OCI-LY7 (cell line): ENCODE measurements at regions not wholly inside any gene's neighbourhood (a gene's known extent, or its start where the extent isn't known, plus 50 kb on each side); places are given as distances from the start of the nearest gene placed in this dataset.

Experiments used
- BruUV-seq: library from RNA; stranded (reverse); fragments of 400-500 nt; replicated peaks from 2 replicates; lab custom pipeline; 2021; lab: Mats Ljungman, UMichigan
- CTCF ChIA-PET: fragments of 300-600 bp; sonication (Branson Sonifier 250); formaldehyde crosslinking; loops from one replicate; lab custom pipeline; 2022; ENCODE audit warnings: antibody characterized with exemption; ENCODE audit not compliant: unreplicated experiment; lab: Charles Lee
- POLR2A ChIA-PET: fragments of 300-600 bp; sonication (Branson Sonifier 250); formaldehyde crosslinking; loops from one replicate; lab custom pipeline; 2022; ENCODE audit warnings: antibody characterized with exemption; lab: Charles Lee
- DNase-seq: peaks from one replicate; pipeline ENCODE4 v3.0.0-alpha.2; 2015; ENCODE audit warnings: low spot score
- H2AFZ ChIP-seq: fragments of 200-600 bp; sonication (generic), shearing (Covaris generic); 2 replicates; pipeline ENCODE4 v1.6.1; 2014; ENCODE audit warnings: mild to moderate bottlenecking, antibody characterized with exemption, low read length, moderate library complexity
- H3K27ac ChIP-seq: fragments of 200-600 bp; sonication (generic); 2 replicates; pipeline ENCODE4 v1.5.1; 2014; ENCODE audit warnings: mixed run types, low read depth, mild to moderate bottlenecking, moderate library complexity, low read length, inconsistent platforms; ENCODE audit not compliant: poor library complexity, severe bottlenecking
- H3K36me3 ChIP-seq: fragments of 200-600 bp; sonication (generic); 2 replicates; pipeline ENCODE4 v1.6.1; 2014; ENCODE audit warnings: mild to moderate bottlenecking, antibody characterized with exemption, low read length, moderate library complexity, mixed read lengths; ENCODE audit not compliant: insufficient read depth
- H3K4me1 ChIP-seq: fragments of 200-600 bp; sonication (generic); 2 replicates; pipeline ENCODE4 v1.5.1; 2014; ENCODE audit warnings: mild to moderate bottlenecking, low read length; ENCODE audit not compliant: insufficient read depth, poor library complexity, severe bottlenecking
- H3K4me2 ChIP-seq: fragments of 200-600 bp; sonication (generic); 2 replicates; pipeline ENCODE4 v1.6.1; 2014; ENCODE audit warnings: mild to moderate bottlenecking, low read length
- H3K4me3 ChIP-seq: fragments of 200-600 bp; sonication (generic); 2 replicates; pipeline ENCODE4 v1.5.1; 2014; ENCODE audit warnings: mild to moderate bottlenecking, low read depth, low read length; ENCODE audit not compliant: poor library complexity, severe bottlenecking
- H3K79me2 ChIP-seq: fragments of 200-600 bp; sonication (generic); 2 replicates; pipeline ENCODE4 v1.6.1; 2016; ENCODE audit warnings: low read depth, mild to moderate bottlenecking, low read length, moderate library complexity, mixed read lengths; ENCODE audit not compliant: insufficient read depth
- H3K9me2 ChIP-seq: fragments of 200-600 bp; sonication (generic); 2 replicates; pipeline ENCODE4 v1.6.1; 2016; ENCODE audit warnings: mild to moderate bottlenecking, low read length, mixed read lengths; ENCODE audit not compliant: insufficient read depth
- H3K9me3 ChIP-seq: fragments of 200-600 bp; sonication (generic); 2 replicates; pipeline ENCODE4 v1.6.1; 2014; ENCODE audit warnings: mild to moderate bottlenecking, mixed run types, low read length, mixed read lengths
- H4K20me1 ChIP-seq: fragments of 200-600 bp; sonication (generic); 2 replicates; pipeline ENCODE4 v1.6.1; 2014; ENCODE audit warnings: mild to moderate bottlenecking, antibody characterized with exemption, low read length, moderate library complexity, mixed read lengths; ENCODE audit not compliant: insufficient read depth
- CTCF ChIP-seq: fragments of 200-600 bp; sonication (generic); conservative IDR thresholded peaks from 2 replicates; pipeline ENCODE4 v1.5.1; 2014; ENCODE audit warnings: mild to moderate bottlenecking, antibody characterized with exemption, low read length, moderate library complexity, mixed read lengths
- EZH2phosphoT487 ChIP-seq: fragments of 200-600 bp; sonication (generic); IDR thresholded peaks from 2 replicates; pipeline ENCODE4 v1.6.1; 2018; ENCODE audit warnings: low read depth, borderline replicate concordance, mild to moderate bottlenecking, mixed run types, antibody characterized with exemption, low read length, moderate library complexity, mixed read lengths
- intact Hi-C: fragments of 100-400 bp; cut with micrococcal nuclease; formaldehyde crosslinking; loops from one replicate; pipeline ENCODE4 v1.10.0; 2022; ENCODE audit not compliant: unreplicated experiment

- Histone ChIP-seq H3K9me3 (no peaks in the 10 kb centered on the region), H3K4me1 (no peaks in the 10 kb centered on the region), H3K9me2 (no peaks in the 10 kb centered on the region), H4K20me1 (no peaks in the 10 kb centered on the region), H3K4me3 (no peak overlapping the region), H3K4me2 (no peak overlapping the region), H3K36me3 (no peaks in the 10 kb centered on the region), H3K79me2 (no peaks in the 10 kb centered on the region), H2AFZ (no peak overlapping the region), H3K27ac (no peak overlapping the region)
- TF ChIP-seq CTCF (no peak), EZH2phosphoT487 (no peak)
- POLR2A ChIA-PET, result no interaction called here
- no TSS peak for BruUV-seq
- CTCF ChIA-PET, result no interaction called here
- intact Hi-C loops, result no loop called here
- no peak for DNase-seq
Measured at GRCh38 chr9:115598751-115599150, 480.8 kb upstream of the TNC start.

- Histone ChIP-seq H3K4me2 (no peak overlapping the region), H3K36me3 (no peaks in the 10 kb centered on the region), H3K4me3 (no peak overlapping the region), H3K9me3 (no peaks in the 10 kb centered on the region), H3K9me2 (no peaks in the 10 kb centered on the region), H3K27ac (no peak overlapping the region), H2AFZ (no peak overlapping the region), H3K4me1 (no peaks in the 10 kb centered on the region), H4K20me1 (no peaks in the 10 kb centered on the region), H3K79me2 (no peaks in the 10 kb centered on the region)
- DNase-seq, result no peak
- ChIA-PET CTCF (no interaction called here), POLR2A (no interaction called here)
- no TSS peak for BruUV-seq
- intact Hi-C loops, result no loop called here
- TF ChIP-seq EZH2phosphoT487, result no peak
- no peak for TF ChIP-seq CTCF
Measured at GRCh38 chr9:115599898-115600297, 481.9 kb upstream of the TNC start.

- CTCF ChIA-PET, result no interaction called here
Measured at GRCh38 chr9:115601434-115601833, 483.5 kb upstream of the TNC start.

More at GRCh38 chr9:115601434-115601833, 483.5 kb upstream of the TNC start:
- Histone ChIP-seq H3K4me3 (no peak overlapping the region), H3K9me2 (no peaks in the 10 kb centered on the region), H3K27ac (no peak overlapping the region), H3K36me3 (no peaks in the 10 kb centered on the region), H4K20me1 (no peaks in the 10 kb centered on the region), H3K4me1 (no peaks in the 10 kb centered on the region), H2AFZ (no peak overlapping the region), H3K4me2 (no peak overlapping the region), H3K79me2 (no peaks in the 10 kb centered on the region), H3K9me3 (no peaks in the 10 kb centered on the region)
- BruUV-seq, result no TSS peak
- intact Hi-C loops, result no loop called here
- TF ChIP-seq CTCF, result no peak
- no peak for TF ChIP-seq EZH2phosphoT487
- POLR2A ChIA-PET, result no interaction called here
- DNase-seq, result no peak
